Omental fat pad (tissue), 3 donors: ENCODE measurements at regions not wholly inside any gene's neighbourhood (a gene's known extent, or its start where the extent isn't known, plus 50 kb on each side); places are given as distances from the start of the nearest gene placed in this dataset.

Source experiments
- ATAC-seq: fragments of 150-250 bp; one replicate; pipeline ENCODE4 v1.9.1; 2016; ENCODE audit warnings: mild to moderate bottlenecking, moderate library complexity; ENCODE audit not compliant: low FRiP score
- DNase-seq: peaks from one replicate; pipeline ENCODE4 v3.0.0-alpha.2; 2019; ENCODE audit warnings: low spot score
- CTCF ChIP-seq, 3 donors: fragments of 450-650 bp; IDR thresholded peaks; one replicate each; pipeline ENCODE4 v1.5.1; 2016 to 2017; ENCODE audit warnings: antibody characterized with exemption in 3 of 3, mild to moderate bottlenecking in 3 of 3, moderate library complexity in 2 of 3

GRCh38 chr20:24368253-24368652, 101.2 kb upstream of the SYNDIG1 start:
- no peak for DNase-seq
- ATAC-seq, result no peak
- TF ChIP-seq CTCF (IDR thresholded peaks at IDR 0.05), result no peak

GRCh38 chr20:24366336-24367004, 103.0 kb upstream of the SYNDIG1 start:
- DNase-seq (no peak), ATAC-seq (no peak)
- TF ChIP-seq CTCF (IDR thresholded peaks at IDR 0.05), result no peak

- TF ChIP-seq CTCF (IDR thresholded peaks at IDR 0.05), result no peak
- ATAC-seq, result no peak
- no peak for DNase-seq
Measured at GRCh38 chr20:24365670-24366069, 103.8 kb upstream of the SYNDIG1 start.

GRCh38 chr20:24364482-24364881, 104.9 kb upstream of the SYNDIG1 start:
- no peak for DNase-seq
- no peak for TF ChIP-seq CTCF (IDR thresholded peaks at IDR 0.05)
- ATAC-seq, result no peak

GRCh38 chr20:24363031-24363430, 106.4 kb upstream of the SYNDIG1 start:
- ATAC-seq (no peak), DNase-seq (no peak)
- TF ChIP-seq CTCF (IDR thresholded peaks at IDR 0.05), result no peak

- DNase-seq, result no peak
- ATAC-seq, result no peak
- TF ChIP-seq CTCF (IDR thresholded peaks at IDR 0.05), result no peak
Measured at GRCh38 chr20:24362080-24362479, 107.3 kb upstream of the SYNDIG1 start.

GRCh38 chr20:24361541-24361940, 107.9 kb upstream of the SYNDIG1 start:
- ATAC-seq, result no peak
- no peak for DNase-seq
- TF ChIP-seq CTCF (IDR thresholded peaks at IDR 0.05), result no peak
